ENCODE measurements at regions not wholly inside any gene's neighbourhood (a gene's known extent, or its start where the extent isn't known, plus 50 kb on each side); places are given as distances from the start of the nearest gene placed in this dataset.

- Mint-ChIP-seq H3K4me3 (ENCODE audit: unreplicated experiment) (no peak overlapping the region), H3K27me3 (ENCODE audit: insufficient read depth, unreplicated experiment) (peaks cover 23% of the 10 kb centered on the region), H3K36me3 (ENCODE audit: insufficient read depth, unreplicated experiment) (no peaks in the 10 kb centered on the region), H3K9me3 (ENCODE audit: unreplicated experiment) (no peaks in the 10 kb centered on the region), H3K4me1 (ENCODE audit: low read depth, unreplicated experiment) (no peaks in the 10 kb centered on the region), H3K27ac (ENCODE audit: unreplicated experiment) (no peak overlapping the region)
- no peak for DNase-seq
- Histone ChIP-seq H3K4me3 (ENCODE audit: low read depth, low read length) (no peak overlapping the region), H3K36me3 (ENCODE audit: control insufficient read depth, insufficient read depth, low read length) (no peaks in the 10 kb centered on the region), H3K27me3 (replicated peaks; ENCODE audit: control insufficient read depth, insufficient read depth, low read length) (no peaks in the 10 kb centered on the region; the same call in 1 of the 2 replicates), H3K9me3 (no peaks in the 10 kb centered on the region), H3K4me1 (no peaks in the 10 kb centered on the region)
- no TSS peak for BruUV-seq (replicated peaks)
- intact Hi-C loops (cut with micrococcal nuclease; ENCODE audit: unreplicated experiment): loop anchor here (5.0 kb wide), 1 partner anchor 119 kb away; no protein-coding TSS in a partner anchor
- TF ChIP-seq CTCF (IDR thresholded peaks at IDR 0.05; ENCODE audit: insufficient read depth in 1 of 2, low read depth in 1 of 2, low read length in 1 of 2, severe bottlenecking in 1 of 2, unreplicated experiment in 1 of 2): no peak
- ChIA-PET CTCF (no interaction called here), POLR2A (no interaction called here)
These were observed 336.1 kb downstream of the ARRDC4 start for GRCh38 chr15:98296653-98297052.

- Histone ChIP-seq H3K4me1 (no peaks in the 10 kb centered on the region), H3K4me3 (ENCODE audit: low read depth, low read length) (no peak overlapping the region), H3K9me3 (no peaks in the 10 kb centered on the region), H3K27me3 (replicated peaks; ENCODE audit: control insufficient read depth, insufficient read depth, low read length) (no peaks in the 10 kb centered on the region), H3K36me3 (ENCODE audit: control insufficient read depth, insufficient read depth, low read length) (no peaks in the 10 kb centered on the region)
- DNase-seq: no peak
- intact Hi-C loops (cut with micrococcal nuclease; ENCODE audit: unreplicated experiment): no loop called here
- BruUV-seq (replicated peaks): no TSS peak
- Mint-ChIP-seq H3K27ac (ENCODE audit: unreplicated experiment) (no peak overlapping the region), H3K4me1 (ENCODE audit: low read depth, unreplicated experiment) (no peaks in the 10 kb centered on the region), H3K36me3 (ENCODE audit: insufficient read depth, unreplicated experiment) (no peaks in the 10 kb centered on the region), H3K27me3 (ENCODE audit: insufficient read depth, unreplicated experiment) (peaks cover 28% of the 10 kb centered on the region), H3K4me3 (ENCODE audit: unreplicated experiment) (no peak overlapping the region), H3K9me3 (ENCODE audit: unreplicated experiment) (no peaks in the 10 kb centered on the region)
- TF ChIP-seq CTCF (IDR thresholded peaks at IDR 0.05; ENCODE audit: insufficient read depth in 1 of 2, low read depth in 1 of 2, low read length in 1 of 2, severe bottlenecking in 1 of 2, unreplicated experiment in 1 of 2): no peak
- POLR2A ChIA-PET: no interaction called here
- CTCF ChIA-PET: no interaction called here
These were observed 343.9 kb downstream of the ARRDC4 start for GRCh38 chr15:98304371-98304770.

- Mint-ChIP-seq H3K9me3 (ENCODE audit: unreplicated experiment) (peaks cover 9% of the 10 kb centered on the region), H3K4me3 (ENCODE audit: unreplicated experiment) (no peak overlapping the region), H3K27me3 (ENCODE audit: insufficient read depth, unreplicated experiment) (peaks cover 16% of the 10 kb centered on the region), H3K4me1 (ENCODE audit: low read depth, unreplicated experiment) (no peaks in the 10 kb centered on the region), H3K36me3 (ENCODE audit: insufficient read depth, unreplicated experiment) (no peaks in the 10 kb centered on the region), H3K27ac (ENCODE audit: unreplicated experiment) (no peak overlapping the region)
- TF ChIP-seq CTCF (IDR thresholded peaks at IDR 0.05; ENCODE audit: insufficient read depth in 1 of 2, low read depth in 1 of 2, low read length in 1 of 2, severe bottlenecking in 1 of 2, unreplicated experiment in 1 of 2): no peak
- DNase-seq: no peak
- POLR2A ChIA-PET: no interaction called here
- Histone ChIP-seq H3K36me3 (ENCODE audit: control insufficient read depth, insufficient read depth, low read length) (no peaks in the 10 kb centered on the region), H3K4me1 (no peaks in the 10 kb centered on the region), H3K27me3 (replicated peaks; ENCODE audit: control insufficient read depth, insufficient read depth, low read length) (no peaks in the 10 kb centered on the region), H3K4me3 (ENCODE audit: low read depth, low read length) (no peak overlapping the region), H3K9me3 (peaks cover 5% of the 10 kb centered on the region; the same call in 1 of the 2 replicates)
- intact Hi-C loops (cut with micrococcal nuclease; ENCODE audit: unreplicated experiment): no loop called here
- BruUV-seq (replicated peaks): no TSS peak
- CTCF ChIA-PET: interaction anchor here (1.6 kb wide), 1 partner anchor 120 kb away, joined by 4 read pairs; no protein-coding TSS in a partner anchor
These were observed 340.2 kb upstream of the IGF1R start for GRCh38 chr15:98308117-98308516.

Data from Caco-2 (cell line).